Transverse colon (tissue), 3 donors: ENCODE measurements at regions not wholly inside any gene's neighbourhood (a gene's known extent, or its start where the extent isn't known, plus 50 kb on each side); places are given as distances from the start of the nearest gene placed in this dataset.

Experiments used
- CTCF ChIP-seq, 5 experiments: fragments of 200-600 bp in 3 of 5; fragments of 450-650 bp in 2 of 5; sonication (generic) in 3 of 5; IDR thresholded peaks; 1 replicate in 2 of 5; 2 replicates in 3 of 5; pipeline ENCODE4 v1.5.1; 2016 to 2017; ENCODE audit warnings: antibody characterized with exemption in 5 of 5, inconsistent platforms in 3 of 5, mild to moderate bottlenecking in 2 of 5, moderate library complexity in 1 of 5
- POLR2A ChIP-seq: fragments of 450-650 bp; IDR thresholded peaks from one replicate; pipeline ENCODE4 v1.6.1; 2016; ENCODE audit warnings: antibody characterized with exemption, mild to moderate bottlenecking, moderate library complexity

- no peak for TF ChIP-seq CTCF (IDR thresholded peaks at IDR 0.05)
- no peak for TF ChIP-seq POLR2A
Observed at GRCh38 chr10:8149991-8150390, 95.5 kb downstream of the GATA3 start.
